PC-9 (cell line): ENCODE measurements at regions not wholly inside any gene's neighbourhood (a gene's known extent, or its start where the extent isn't known, plus 50 kb on each side); places are given as distances from the start of the nearest gene placed in this dataset.

Experiments used
- BruUV-seq: library from RNA; stranded (reverse); fragments of 400-500 nt; replicated peaks from 2 replicates; lab custom pipeline; 2021; lab: Mats Ljungman, UMichigan
- CTCF ChIA-PET: fragments of 300-600 bp; sonication (Branson Sonifier 250); formaldehyde crosslinking; loops from one replicate; lab custom pipeline; 2022; ENCODE audit warnings: antibody characterized with exemption; lab: Charles Lee
- POLR2A ChIA-PET: fragments of 300-600 bp; sonication (Branson Sonifier 250); formaldehyde crosslinking; loops from one replicate; lab custom pipeline; 2022; ENCODE audit warnings: antibody characterized with exemption; ENCODE audit not compliant: unreplicated experiment; lab: Charles Lee
- DNase-seq, 2 experiments: peaks; one replicate each; pipeline versions ENCODE4 v3.0.0 to v3.0.0-alpha.2; 2015 to 2022; ENCODE audit warnings: mixed read lengths in 1 of 2
- H2AFZ ChIP-seq: fragments of 200-600 bp; sonication (generic); 2 replicates; pipeline ENCODE4 v1.8.1; 2017; ENCODE audit warnings: antibody characterized with exemption
- H3F3A ChIP-seq: fragments of 200-600 bp; sonication (generic); 2 replicates; pipeline ENCODE4 v1.8.1; 2017; ENCODE audit warnings: antibody characterized with exemption, mild to moderate bottlenecking, low read depth; ENCODE audit not compliant: insufficient read depth
- H3K27ac ChIP-seq: fragments of 200-600 bp; sonication (generic); 2 replicates; pipeline ENCODE4 v1.6.1; 2016; ENCODE audit warnings: mixed run types
- H3K27me3 ChIP-seq: fragments of 200-600 bp; sonication (generic); 2 replicates; pipeline ENCODE4 v1.6.1; 2016; ENCODE audit warnings: low read depth, mixed run types; ENCODE audit not compliant: insufficient read depth
- H3K36me3 ChIP-seq: fragments of 200-600 bp; sonication (generic); 2 replicates; pipeline ENCODE4 v1.6.1; 2016; ENCODE audit warnings: low read depth, mixed run types
- H3K4me1 ChIP-seq: fragments of 200-600 bp; sonication (generic); replicated peaks from 2 replicates; pipeline ENCODE4 v1.6.1; 2016; ENCODE audit warnings: mixed run types; ENCODE audit not compliant: insufficient read depth
- H3K4me2 ChIP-seq: fragments of 200-600 bp; sonication (generic); 2 replicates; pipeline ENCODE4 v1.6.1; 2017; ENCODE audit warnings: mixed run types
- H3K4me3 ChIP-seq: fragments of 200-600 bp; sonication (generic); 2 replicates; pipeline ENCODE4 v1.6.1; 2016; ENCODE audit warnings: mixed run types
- H3K79me2 ChIP-seq: fragments of 200-600 bp; sonication (generic); 2 replicates; pipeline ENCODE4 v1.6.1; 2017; ENCODE audit warnings: low read depth, mixed run types
- H3K9me2 ChIP-seq: fragments of 200-600 bp; sonication (generic); 2 replicates; pipeline ENCODE4 v1.8.1; 2017; ENCODE audit warnings: mild to moderate bottlenecking; ENCODE audit not compliant: insufficient read depth
- H3K9me3 ChIP-seq: fragments of 200-600 bp; sonication (generic); 2 replicates; pipeline ENCODE4 v1.8.1; 2016; ENCODE audit warnings: low read depth; ENCODE audit not compliant: insufficient read depth
- H4K20me1 ChIP-seq: fragments of 200-600 bp; sonication (generic); 2 replicates; pipeline ENCODE4 v1.8.1; 2017; ENCODE audit not compliant: insufficient read depth
- EZH2 ChIP-seq: fragments of 200-600 bp; sonication (generic); IDR thresholded peaks from 2 replicates; pipeline ENCODE4 v1.8.0; 2017; ENCODE audit warnings: antibody characterized with exemption, low read depth
- intact Hi-C: fragments of 100-400 bp; cut with micrococcal nuclease; formaldehyde crosslinking; loops from one replicate; pipeline ENCODE4 v1.10.0; 2022; ENCODE audit not compliant: unreplicated experiment
- TF ChIP-seq, protein P1 (sequence below): fragments of 200-600 bp; sonication (generic); conservative IDR thresholded peaks from 2 replicates; pipeline ENCODE4 v1.6.1; 2017; ENCODE audit warnings: mixed run types, antibody characterized with exemption, mild to moderate bottlenecking, moderate library complexity

DNA sequence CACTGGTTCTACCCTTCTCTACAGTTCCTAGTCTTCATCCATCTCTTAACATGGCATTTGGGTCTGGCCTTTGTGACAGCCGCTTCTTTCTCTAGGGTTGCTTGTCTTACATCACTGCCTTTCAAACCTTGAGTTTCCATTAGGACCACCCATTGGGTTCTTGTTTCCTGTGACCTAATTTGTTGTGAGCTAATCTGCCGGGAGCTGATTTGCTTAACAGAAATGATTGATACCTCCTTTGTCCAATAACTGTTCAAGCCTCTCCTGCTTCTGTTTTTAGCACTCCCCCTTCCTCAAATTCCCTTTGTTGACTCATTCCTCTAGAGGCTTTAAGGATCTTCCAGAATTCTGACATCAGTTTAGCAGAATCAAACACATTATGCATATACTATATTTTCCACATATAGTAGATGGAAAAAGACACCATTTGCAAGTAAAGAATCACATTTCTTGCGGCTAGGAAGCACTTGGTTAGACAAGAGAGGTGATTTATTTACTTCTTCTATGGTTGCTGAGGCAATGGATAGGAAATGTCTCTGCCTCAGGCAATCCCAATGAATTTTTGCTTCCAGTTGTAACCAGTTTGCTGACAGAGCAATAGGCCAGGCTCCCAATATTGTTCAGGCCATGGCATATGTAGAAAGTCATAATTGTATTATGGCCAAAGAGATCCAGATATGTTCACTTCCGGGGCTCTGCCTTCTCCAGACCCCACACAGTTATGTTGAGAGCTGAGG lies 130.7 kb downstream of the SNX19 start:
- H3K4me3 ChIP-seq: no peak overlapping the region
- CTCF ChIA-PET: interaction anchor here (0.7 kb wide), 1 partner anchor 1369 kb away, joined by 7 read pairs; no protein-coding TSS in a partner anchor
- intact Hi-C loops: loop anchor here (5.0 to 10.0 kb wide), 3 partner anchors 62 to 338 kb away; partner anchors contain the start of gene ADAMTS15

GRCh38 chr11:130786586-130786985 lies 129.7 kb downstream of the SNX19 start:
- intact Hi-C loops: loop anchor here (5.0 to 10.0 kb wide), 3 partner anchors 61 to 339 kb away; partner anchors contain the start of gene ADAMTS15
- Histone ChIP-seq H3K4me2 (no peak overlapping the region), H4K20me1 (no peaks in the 10 kb centered on the region), H3K79me2 (no peaks in the 10 kb centered on the region), H3K27me3 (no peaks in the 10 kb centered on the region), H3K36me3 (no peaks in the 10 kb centered on the region), H3K4me1 (peaks cover 33% of the 10 kb centered on the region), H3K9me3 (no peaks in the 10 kb centered on the region), H3F3A (peaks cover 8% of the 10 kb centered on the region; the same call in 1 of the 2 replicates), H2AFZ (no peak overlapping the region), H3K9me2 (no peaks in the 10 kb centered on the region), H3K27ac (peak overlapping the region; percentile 39; the same call in 1 of the 2 replicates), H3K4me3 (no peak overlapping the region)
- POLR2A ChIA-PET: no interaction called here
- TF ChIP-seq, protein P1, sequence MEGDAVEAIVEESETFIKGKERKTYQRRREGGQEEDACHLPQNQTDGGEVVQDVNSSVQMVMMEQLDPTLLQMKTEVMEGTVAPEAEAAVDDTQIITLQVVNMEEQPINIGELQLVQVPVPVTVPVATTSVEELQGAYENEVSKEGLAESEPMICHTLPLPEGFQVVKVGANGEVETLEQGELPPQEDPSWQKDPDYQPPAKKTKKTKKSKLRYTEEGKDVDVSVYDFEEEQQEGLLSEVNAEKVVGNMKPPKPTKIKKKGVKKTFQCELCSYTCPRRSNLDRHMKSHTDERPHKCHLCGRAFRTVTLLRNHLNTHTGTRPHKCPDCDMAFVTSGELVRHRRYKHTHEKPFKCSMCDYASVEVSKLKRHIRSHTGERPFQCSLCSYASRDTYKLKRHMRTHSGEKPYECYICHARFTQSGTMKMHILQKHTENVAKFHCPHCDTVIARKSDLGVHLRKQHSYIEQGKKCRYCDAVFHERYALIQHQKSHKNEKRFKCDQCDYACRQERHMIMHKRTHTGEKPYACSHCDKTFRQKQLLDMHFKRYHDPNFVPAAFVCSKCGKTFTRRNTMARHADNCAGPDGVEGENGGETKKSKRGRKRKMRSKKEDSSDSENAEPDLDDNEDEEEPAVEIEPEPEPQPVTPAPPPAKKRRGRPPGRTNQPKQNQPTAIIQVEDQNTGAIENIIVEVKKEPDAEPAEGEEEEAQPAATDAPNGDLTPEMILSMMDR: no peak
- no peak for TF ChIP-seq EZH2
- DNase-seq: no peak
- CTCF ChIA-PET: no interaction called here
- no TSS peak for BruUV-seq

More for the DNA sequence above, 130.7 kb downstream of the SNX19 start:
- Histone ChIP-seq H3K9me3 (no peaks in the 10 kb centered on the region), H2AFZ (no peak overlapping the region), H4K20me1 (no peaks in the 10 kb centered on the region), H3K36me3 (no peaks in the 10 kb centered on the region), H3K27me3 (no peaks in the 10 kb centered on the region), H3K27ac (no peak overlapping the region), H3K4me1 (peaks cover 39% of the 10 kb centered on the region), H3K4me2 (no peak overlapping the region), H3K9me2 (no peaks in the 10 kb centered on the region), H3K79me2 (no peaks in the 10 kb centered on the region), H3F3A (peaks cover 10% of the 10 kb centered on the region; the same call in 1 of the 2 replicates)
- TF ChIP-seq, protein P1: no peak
- TF ChIP-seq EZH2: no peak
- no peak for DNase-seq
- BruUV-seq: no TSS peak
- POLR2A ChIA-PET: no interaction called here

- Histone ChIP-seq H3K4me3 (no peak overlapping the region), H3K4me2 (peak overlapping the region; percentile 40), H3F3A (peaks cover 6% of the 10 kb centered on the region; the same call in 1 of the 2 replicates), H3K27ac (peak overlapping the region; percentile 39), H3K9me2 (no peaks in the 10 kb centered on the region), H3K36me3 (no peaks in the 10 kb centered on the region), H4K20me1 (no peaks in the 10 kb centered on the region), H3K9me3 (no peaks in the 10 kb centered on the region), H3K27me3 (no peaks in the 10 kb centered on the region), H2AFZ (no peak overlapping the region), H3K4me1 (peaks cover 28% of the 10 kb centered on the region), H3K79me2 (no peaks in the 10 kb centered on the region)
- DNase-seq: peak; percentile 56 to 57
- ChIA-PET CTCF (interaction anchor here (0.5 kb wide), 1 partner anchor 40 kb away, joined by 7 read pairs; no protein-coding TSS in a partner anchor), POLR2A (no interaction called here)
- no peak for TF ChIP-seq EZH2
- TF ChIP-seq, protein P1: no peak
- no TSS peak for BruUV-seq
- intact Hi-C loops: loop anchor here (5.0 to 10.0 kb wide), 3 partner anchors 60 to 340 kb away; partner anchors contain the start of gene ADAMTS15
Measured at GRCh38 chr11:130787092-130787616, 129.1 kb downstream of the SNX19 start.
